ENCODE measurements at regions not wholly inside any gene's neighbourhood (a gene's known extent, or its start where the extent isn't known, plus 50 kb on each side); places are given as distances from the start of the nearest gene placed in this dataset.

GRCh38 chr3:55408193-55408826 is 78.8 kb downstream of the WNT5A start:
- Histone ChIP-seq H3F3A (ENCODE audit: insufficient read depth, low read length) (no peaks in the 10 kb centered on the region), H4K20me1 (ENCODE audit: insufficient read depth, low read length) (no peaks in the 10 kb centered on the region), H3K27ac (ENCODE audit: low read depth, low read length, poor library complexity, severe bottlenecking) (no peak overlapping the region), H3K9me2 (ENCODE audit: low read depth, low read length) (no peaks in the 10 kb centered on the region), H2AFZ (ENCODE audit: low read length) (no peak overlapping the region), H3K4me3 (ENCODE audit: low read depth, low read length, poor library complexity, severe bottlenecking) (no peak overlapping the region), H3K4me1 (ENCODE audit: insufficient read depth, low read length, severe bottlenecking) (no peaks in the 10 kb centered on the region), H3K27me3 (ENCODE audit: insufficient read depth, low read length) (no peaks in the 10 kb centered on the region), H3K9me3 (ENCODE audit: low read length) (no peaks in the 10 kb centered on the region), H3K9ac (ENCODE audit: low read length) (no peak overlapping the region), H3K36me3 (ENCODE audit: insufficient read depth, low read length) (no peaks in the 10 kb centered on the region), H3K79me2 (ENCODE audit: insufficient read depth, low read length) (no peaks in the 10 kb centered on the region), H3K4me2 (ENCODE audit: low read length) (no peak overlapping the region)
- TF ChIP-seq CTCF (IDR thresholded peaks at IDR 0.05; ENCODE audit: low read length) (no peak), EZH2 (IDR thresholded peaks at IDR 0.05; ENCODE audit: borderline replicate concordance, low read length) (no peak)

GRCh38 chr3:55407426-55407820 is 79.7 kb downstream of the WNT5A start:
- Histone ChIP-seq H3K36me3 (ENCODE audit: insufficient read depth, low read length) (no peaks in the 10 kb centered on the region), H3K27me3 (ENCODE audit: insufficient read depth, low read length) (no peaks in the 10 kb centered on the region), H3K4me3 (ENCODE audit: low read depth, low read length, poor library complexity, severe bottlenecking) (no peak overlapping the region), H3K4me2 (ENCODE audit: low read length) (no peak overlapping the region), H3K9me2 (ENCODE audit: low read depth, low read length) (no peaks in the 10 kb centered on the region), H3F3A (ENCODE audit: insufficient read depth, low read length) (no peaks in the 10 kb centered on the region), H3K9me3 (ENCODE audit: low read length) (no peaks in the 10 kb centered on the region), H2AFZ (ENCODE audit: low read length) (no peak overlapping the region), H3K27ac (ENCODE audit: low read depth, low read length, poor library complexity, severe bottlenecking) (no peak overlapping the region), H3K79me2 (ENCODE audit: insufficient read depth, low read length) (no peaks in the 10 kb centered on the region), H4K20me1 (ENCODE audit: insufficient read depth, low read length) (no peaks in the 10 kb centered on the region), H3K4me1 (ENCODE audit: insufficient read depth, low read length, severe bottlenecking) (no peaks in the 10 kb centered on the region), H3K9ac (ENCODE audit: low read length) (no peak overlapping the region)
- TF ChIP-seq CTCF (IDR thresholded peaks at IDR 0.05; ENCODE audit: low read length) (no peak), EZH2 (IDR thresholded peaks at IDR 0.05; ENCODE audit: borderline replicate concordance, low read length) (no peak)

GRCh38 chr3:55406696-55407425 is 80.2 kb downstream of the WNT5A start:
- TF ChIP-seq CTCF (IDR thresholded peaks at IDR 0.05; ENCODE audit: low read length) (no peak), EZH2 (IDR thresholded peaks at IDR 0.05; ENCODE audit: borderline replicate concordance, low read length) (no peak)
- Histone ChIP-seq H3K9me2 (ENCODE audit: low read depth, low read length) (no peaks in the 10 kb centered on the region), H3K27ac (ENCODE audit: low read depth, low read length, poor library complexity, severe bottlenecking) (no peak overlapping the region), H4K20me1 (ENCODE audit: insufficient read depth, low read length) (no peaks in the 10 kb centered on the region), H3K27me3 (ENCODE audit: insufficient read depth, low read length) (no peaks in the 10 kb centered on the region), H3K4me1 (ENCODE audit: insufficient read depth, low read length, severe bottlenecking) (no peaks in the 10 kb centered on the region), H2AFZ (ENCODE audit: low read length) (no peak overlapping the region), H3K9ac (ENCODE audit: low read length) (no peak overlapping the region), H3K4me3 (ENCODE audit: low read depth, low read length, poor library complexity, severe bottlenecking) (no peak overlapping the region), H3K9me3 (ENCODE audit: low read length) (no peaks in the 10 kb centered on the region), H3K4me2 (ENCODE audit: low read length) (no peak overlapping the region), H3K36me3 (ENCODE audit: insufficient read depth, low read length) (no peaks in the 10 kb centered on the region), H3K79me2 (ENCODE audit: insufficient read depth, low read length) (no peaks in the 10 kb centered on the region), H3F3A (ENCODE audit: insufficient read depth, low read length) (no peaks in the 10 kb centered on the region)

All from OCI-LY1 (cell line).